ENCODE measurements at regions not wholly inside any gene's neighbourhood (a gene's known extent, or its start where the extent isn't known, plus 50 kb on each side); places are given as distances from the start of the nearest gene placed in this dataset.

DNA sequence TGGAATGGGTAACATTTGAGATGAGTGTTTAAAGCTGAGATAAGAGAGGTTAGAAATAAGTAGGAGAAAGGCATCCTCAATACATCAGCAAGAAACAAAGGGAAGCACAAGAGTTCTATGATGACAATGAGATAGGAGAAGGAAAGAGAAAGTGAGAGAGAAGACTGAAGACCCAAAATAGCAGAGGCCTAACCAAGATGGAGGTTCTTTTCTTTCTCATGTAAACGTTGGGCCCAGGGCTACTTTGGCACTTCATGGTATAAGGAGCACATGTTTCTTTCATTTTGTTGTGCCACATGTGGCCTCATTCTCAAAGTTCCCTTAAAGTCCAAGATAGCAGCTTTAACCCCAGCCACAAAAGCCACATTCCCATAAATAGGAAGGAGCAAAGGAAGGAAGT is 120.5 kb upstream of the RMST start:
- TF ChIP-seq CTCF (IDR thresholded peaks at IDR 0.05; ENCODE audit: low read length), result no peak
- TF ChIP-seq EZH2 (optimal IDR thresholded peaks at IDR 0.05; ENCODE audit: low read depth, low read length), result no peak

All from MM.1S (cell line).